MCF 10A (cell line): ENCODE measurements at regions not wholly inside any gene's neighbourhood (a gene's known extent, or its start where the extent isn't known, plus 50 kb on each side); places are given as distances from the start of the nearest gene placed in this dataset.

Source experiments
- BruUV-seq: library from RNA; stranded (reverse); fragments of 400-500 nt; replicated peaks from 2 replicates; lab custom pipeline; 2021; lab: Mats Ljungman, UMichigan
- CTCF ChIA-PET: fragments of 300-600 bp; sonication (Branson Sonifier 250); formaldehyde crosslinking; extraction: SDS; loops from one replicate; lab custom pipeline; 2021; ENCODE audit warnings: antibody characterized with exemption, inconsistent platforms; lab: Yijun Ruan, JAX
- POLR2A ChIA-PET: fragments of 300-600, 350-650 bp; sonication (Branson Sonifier 250); formaldehyde crosslinking; extraction: SDS; loops from one replicate; lab custom pipeline; 2020; ENCODE audit warnings: antibody characterized with exemption, inconsistent platforms; lab: Yijun Ruan, JAX
- DNase-seq: peaks from one replicate; pipeline ENCODE4 v3.0.0-alpha.2; 2018; ENCODE audit not compliant: unreplicated experiment
- H3K27ac Mint-ChIP-seq: one replicate; pipeline ENCODE4 v1.8.0; 2022; ENCODE audit warnings: mild to moderate bottlenecking, low read depth, mixed read lengths; ENCODE audit not compliant: unreplicated experiment
- H3K27me3 Mint-ChIP-seq: one replicate; pipeline ENCODE4 v1.8.0; 2022; ENCODE audit warnings: mixed read lengths; ENCODE audit not compliant: insufficient read depth, unreplicated experiment
- H3K36me3 Mint-ChIP-seq: one replicate; pipeline ENCODE4 v1.8.0; 2022; ENCODE audit warnings: mild to moderate bottlenecking, moderate library complexity, mixed read lengths; ENCODE audit not compliant: insufficient read depth, unreplicated experiment
- H3K4me1 Mint-ChIP-seq: one replicate; pipeline ENCODE4 v1.8.0; 2022; ENCODE audit warnings: mixed read lengths; ENCODE audit not compliant: insufficient read depth, unreplicated experiment
- H3K4me3 Mint-ChIP-seq: one replicate; pipeline ENCODE4 v1.8.0; 2022; ENCODE audit warnings: mild to moderate bottlenecking, moderate library complexity, mixed read lengths; ENCODE audit not compliant: unreplicated experiment
- H3K9me3 Mint-ChIP-seq: one replicate; pipeline ENCODE4 v1.8.0; 2022; ENCODE audit warnings: mixed read lengths; ENCODE audit not compliant: unreplicated experiment
- CTCF ChIP-seq: fragments of 200-600 bp; IDR thresholded peaks from one replicate; pipeline ENCODE4 v1.8.0; 2022; ENCODE audit warnings: antibody characterized with exemption, mild to moderate bottlenecking; ENCODE audit not compliant: unreplicated experiment
- intact Hi-C: fragments of 100-400 bp; cut with micrococcal nuclease; formaldehyde crosslinking; loops from 2 replicates; pipeline ENCODE4 v1.14.1; 2022

DNA sequence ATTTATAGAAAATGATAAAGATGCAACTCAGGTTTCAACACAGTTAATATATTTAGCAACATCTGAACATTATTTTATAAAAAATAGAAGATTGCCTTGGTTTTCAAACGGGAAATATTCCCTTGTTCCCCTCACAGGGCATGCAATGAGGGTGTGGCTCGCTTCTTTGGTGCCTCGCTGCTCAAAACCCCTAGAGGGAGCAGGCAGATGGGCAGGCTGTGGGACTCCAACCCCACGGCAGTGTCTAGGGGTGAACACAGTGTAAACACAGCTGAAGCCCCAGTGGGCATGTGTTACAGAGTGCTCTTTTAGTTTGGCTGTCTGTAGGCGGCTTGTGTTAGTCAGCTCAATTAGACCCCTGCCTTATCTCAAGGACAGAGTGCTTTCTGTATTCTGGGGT lies 560.8 kb upstream of the IMPG1 start:
- no peaks in the 10 kb centered on the region for H3K4me1 Mint-ChIP-seq
- TF ChIP-seq CTCF: no peak

DNA sequence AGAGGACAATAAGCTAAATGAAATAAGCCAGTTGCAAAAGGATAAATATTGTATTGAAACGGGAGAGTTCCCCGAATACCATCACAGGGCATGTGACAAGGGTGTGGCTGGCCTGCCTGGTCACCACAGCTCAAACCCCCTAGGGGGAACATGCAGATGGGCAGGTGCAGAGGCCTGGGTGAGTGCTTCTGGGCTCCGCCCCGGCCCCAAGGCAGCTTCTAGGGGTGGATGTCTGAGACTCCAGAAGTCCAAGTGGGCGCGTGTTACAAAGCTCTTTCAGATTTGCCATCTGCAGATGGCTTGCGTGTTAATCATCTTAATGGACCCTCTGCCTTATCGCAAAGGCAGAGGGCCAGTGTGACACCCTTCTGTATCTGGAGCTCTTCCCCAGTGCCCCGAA lies 559.2 kb upstream of the IMPG1 start:
- intact Hi-C loops: no loop called here
- POLR2A ChIA-PET: no interaction called here
- no TSS peak for BruUV-seq

More for the DNA sequence above, 560.8 kb upstream of the IMPG1 start:
- no TSS peak for BruUV-seq
- H3K9me3 Mint-ChIP-seq: no peaks in the 10 kb centered on the region
- no peak overlapping the region for H3K4me3 Mint-ChIP-seq
- peaks cover 6% of the 10 kb centered on the region for H3K36me3 Mint-ChIP-seq
- intact Hi-C loops: no loop called here
- H3K27ac Mint-ChIP-seq: no peak overlapping the region
- ChIA-PET CTCF (no interaction called here), POLR2A (no interaction called here)
- DNase-seq: peak; percentile 9
- H3K27me3 Mint-ChIP-seq: no peaks in the 10 kb centered on the region

DNA sequence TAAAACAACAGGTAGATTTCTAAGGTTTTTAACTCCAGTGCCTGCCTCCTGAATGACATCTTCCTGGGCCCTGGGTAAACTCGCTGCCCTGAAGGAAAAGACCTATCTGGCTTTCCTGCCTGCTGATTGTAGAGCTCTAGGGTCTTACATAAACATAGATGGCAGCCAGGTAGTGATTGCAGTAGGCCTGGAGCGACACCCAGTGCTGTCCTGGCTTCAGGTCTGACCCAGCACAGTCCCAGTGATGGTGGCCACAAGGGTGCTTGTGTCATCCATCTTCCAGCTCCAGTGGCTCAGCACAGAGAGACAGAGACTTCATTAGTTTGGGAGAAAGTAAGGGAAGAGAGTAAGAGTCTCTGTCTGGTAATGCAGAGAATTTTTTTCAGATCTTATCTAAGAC lies 542.9 kb upstream of the IMPG1 start:
- CTCF ChIA-PET: interaction anchor here (1.8 kb wide), 1 partner anchor 14 kb away, joined by 4 read pairs; no protein-coding TSS in a partner anchor
- peaks cover 2% of the 10 kb centered on the region for H3K4me1 Mint-ChIP-seq
- BruUV-seq: no TSS peak
- no peak for DNase-seq
- POLR2A ChIA-PET: no interaction called here
- intact Hi-C loops: loop anchor here (10.0 kb wide), 1 partner anchor 681 kb away; no protein-coding TSS in a partner anchor
- no peaks in the 10 kb centered on the region for H3K9me3 Mint-ChIP-seq
- H3K27ac Mint-ChIP-seq: no peak overlapping the region
- H3K36me3 Mint-ChIP-seq: no peaks in the 10 kb centered on the region
- H3K27me3 Mint-ChIP-seq: no peaks in the 10 kb centered on the region
- TF ChIP-seq CTCF: no peak
- no peak overlapping the region for H3K4me3 Mint-ChIP-seq

More for the DNA sequence above, 559.2 kb upstream of the IMPG1 start:
- Mint-ChIP-seq H3K4me3 (no peak overlapping the region), H3K27me3 (no peaks in the 10 kb centered on the region), H3K9me3 (peaks cover 7% of the 10 kb centered on the region), H3K36me3 (no peaks in the 10 kb centered on the region), H3K27ac (no peak overlapping the region), H3K4me1 (no peaks in the 10 kb centered on the region)
- no peak for DNase-seq
- CTCF ChIA-PET: interaction anchor here (0.6 to 1.0 kb wide), 2 partner anchors 15 to 23 kb away, joined by 3 read pairs; no protein-coding TSS in a partner anchor
- TF ChIP-seq CTCF: no peak

- DNase-seq: no peak
- intact Hi-C loops: loop anchor here (10.0 kb wide), 1 partner anchor 678 kb away; no protein-coding TSS in a partner anchor
- POLR2A ChIA-PET: no interaction called here
- H3K4me3 Mint-ChIP-seq: no peak overlapping the region
- no peak overlapping the region for H3K27ac Mint-ChIP-seq
- TF ChIP-seq CTCF: no peak
- BruUV-seq: no TSS peak
- no peaks in the 10 kb centered on the region for H3K27me3 Mint-ChIP-seq
- H3K9me3 Mint-ChIP-seq: no peaks in the 10 kb centered on the region
- H3K4me1 Mint-ChIP-seq: peaks cover 5% of the 10 kb centered on the region
- H3K36me3 Mint-ChIP-seq: no peaks in the 10 kb centered on the region
- CTCF ChIA-PET: interaction anchor here (1.1 kb wide), 1 partner anchor 53 kb away, joined by 3 read pairs; no protein-coding TSS in a partner anchor
Measured at GRCh38 chr6:76612954-76613353, 540.5 kb upstream of the IMPG1 start.
